ENCODE measurements at regions not wholly inside any gene's neighbourhood (a gene's known extent, or its start where the extent isn't known, plus 50 kb on each side); places are given as distances from the start of the nearest gene placed in this dataset.
"Not testable (repeated sequence)": the region's sequence is repeated elsewhere in the genome, so short reads cannot be mapped to it uniquely, and the experiment has no call there.

GRCh38 chr1:230555814-230556213 is 86.5 kb upstream of the COG2 start:
- DNase-seq, result no peak

GRCh38 chr1:230552880-230553279 is 89.4 kb upstream of the COG2 start:
- no peak for DNase-seq

- DNase-seq, result not testable (repeated sequence)
Measured at GRCh38 chr1:230550945-230551344, 91.3 kb upstream of the COG2 start.

GRCh38 chr1:230550428-230550827 is 91.9 kb upstream of the COG2 start:
- no peak for DNase-seq

- DNase-seq, result no peak
Measured at GRCh38 chr1:230549625-230550024, 92.7 kb upstream of the COG2 start.

- no peak for DNase-seq
Measured at GRCh38 chr1:230548997-230549396, 93.3 kb upstream of the COG2 start.

GRCh38 chr1:230548357-230548756 is 93.9 kb upstream of the COG2 start:
- DNase-seq, result no peak

- DNase-seq, result no peak
Measured at GRCh38 chr1:230545181-230545580, 97.1 kb upstream of the COG2 start.

GRCh38 chr1:230544758-230545157 is 97.5 kb upstream of the COG2 start:
- DNase-seq, result no peak

- no peak for DNase-seq
Measured at GRCh38 chr1:230543085-230543484, 99.2 kb upstream of the COG2 start.

- no peak for DNase-seq
Measured at GRCh38 chr1:230542681-230543080, 99.6 kb upstream of the COG2 start.

GRCh38 chr1:230542054-230542453 is 100.2 kb upstream of the COG2 start:
- DNase-seq, result peak; percentile 5

GRCh38 chr1:230541306-230541705 is 101.0 kb upstream of the COG2 start:
- no peak for DNase-seq

GRCh38 chr1:230540421-230541155 is 101.7 kb upstream of the COG2 start:
- no peak for DNase-seq

GRCh38 chr1:230537456-230537855 is 104.8 kb upstream of the COG2 start:
- DNase-seq, result no peak

GRCh38 chr1:230536641-230537155 is 105.6 kb upstream of the COG2 start:
- DNase-seq, result no peak

GRCh38 chr1:230534224-230534623 is 108.1 kb upstream of the COG2 start:
- no peak for DNase-seq

GRCh38 chr1:230531103-230531502 is 105.0 kb upstream of the PGBD5 start:
- no peak for DNase-seq

GRCh38 chr1:230519246-230519645 is 93.1 kb upstream of the PGBD5 start:
- DNase-seq, result no peak

- no peak for DNase-seq
Measured at GRCh38 chr1:230518511-230518910, 92.4 kb upstream of the PGBD5 start.

- DNase-seq, result no peak
Measured at GRCh38 chr1:230517786-230518185, 91.7 kb upstream of the PGBD5 start.

GRCh38 chr1:230517326-230517725 is 91.2 kb upstream of the PGBD5 start:
- no peak for DNase-seq

- no peak for DNase-seq
Measured at GRCh38 chr1:230516889-230517288, 90.8 kb upstream of the PGBD5 start.

GRCh38 chr1:230515451-230516145 is 89.5 kb upstream of the PGBD5 start:
- no peak for DNase-seq

Measured in CD4-positive, alpha-beta T cell treated with Interleukin-4 for 4 hours (primary cell).